Liver (tissue), 8 donors: ENCODE measurements at regions not wholly inside any gene's neighbourhood (a gene's known extent, or its start where the extent isn't known, plus 50 kb on each side); places are given as distances from the start of the nearest gene placed in this dataset.

ENCODE experiments used
- DNase-seq: peaks from one replicate; pipeline ENCODE4 v3.0.0-alpha.2; 2017; ENCODE audit warnings: low spot score
- H3K27ac ChIP-seq, 2 donors: one replicate each; pipeline ENCODE4 v1.7.0; 2013; ENCODE audit warnings: inconsistent platforms in 2 of 2, low read length in 2 of 2, control low read depth in 1 of 2, low read depth in 1 of 2, mild to moderate bottlenecking in 1 of 2
- H3K27me3 ChIP-seq, 4 donors: one replicate each; pipeline versions ENCODE4 v1.6.1 to v1.7.0; 2013; ENCODE audit warnings: low read length in 3 of 4, inconsistent platforms in 1 of 4, mild to moderate bottlenecking in 1 of 4, moderate library complexity in 1 of 4; ENCODE audit not compliant: control insufficient read depth in 4 of 4, insufficient read depth in 4 of 4
- H3K36me3 ChIP-seq, 4 donors: one replicate each; pipeline versions ENCODE4 v1.6.1 to v1.7.0; 2013; ENCODE audit warnings: low read length in 3 of 4, mild to moderate bottlenecking in 3 of 4, low read depth in 1 of 4, moderate library complexity in 1 of 4; ENCODE audit not compliant: control insufficient read depth in 4 of 4, insufficient read depth in 3 of 4
- H3K4me1 ChIP-seq, 4 donors: one replicate each; pipeline versions ENCODE4 v1.6.1 to v1.7.0; 2013; ENCODE audit warnings: low read length in 3 of 4, mild to moderate bottlenecking in 3 of 4, moderate library complexity in 1 of 4; ENCODE audit not compliant: control insufficient read depth in 4 of 4, insufficient read depth in 4 of 4
- H3K4me3 ChIP-seq, 3 donors: one replicate each; pipeline versions ENCODE4 v1.6.1 to v1.7.0; 2013; ENCODE audit warnings: low read length in 3 of 3, control low read depth in 1 of 3, low read depth in 1 of 3, mild to moderate bottlenecking in 1 of 3
- H3K9ac ChIP-seq, 2 donors: one replicate each; pipeline ENCODE4 v1.7.0; 2013; ENCODE audit warnings: low read length in 2 of 2, mild to moderate bottlenecking in 2 of 2, moderate library complexity in 2 of 2, control low read depth in 1 of 2, low read depth in 1 of 2
- H3K9me3 ChIP-seq, 4 donors: one replicate each; pipeline versions ENCODE4 v1.6.1 to v1.7.0; 2013; ENCODE audit warnings: low read length in 3 of 4; ENCODE audit not compliant: control insufficient read depth in 4 of 4
- EGR1 ChIP-seq, 2 donors: IDR thresholded peaks; 2 replicates each; pipeline ENCODE4 v1.6.1; 2016 to 2018; ENCODE audit warnings: antibody characterized with exemption in 2 of 2, low read depth in 2 of 2
- FOXA1 ChIP-seq: IDR thresholded peaks from 2 replicates; pipeline ENCODE4 v1.6.1; 2016; ENCODE audit warnings: antibody characterized with exemption
- FOXA2 ChIP-seq: IDR thresholded peaks from 2 replicates; pipeline ENCODE4 v1.6.1; 2016; ENCODE audit warnings: antibody characterized with exemption
- GABPA ChIP-seq, 2 donors: IDR thresholded peaks in 1 of 2; conservative IDR thresholded peaks in 1 of 2; 2 replicates each; pipeline ENCODE4 v1.6.1; 2016; ENCODE audit warnings: antibody characterized with exemption in 2 of 2, mild to moderate bottlenecking in 1 of 2, moderate library complexity in 1 of 2
- HNF4A ChIP-seq, 2 donors: conservative IDR thresholded peaks; 2 replicates each; pipeline ENCODE4 v1.6.1; 2016; ENCODE audit warnings: antibody characterized with exemption in 2 of 2, mild to moderate bottlenecking in 2 of 2
- HNF4G ChIP-seq: IDR thresholded peaks from 2 replicates; pipeline ENCODE4 v1.6.1; 2016; ENCODE audit warnings: antibody characterized with exemption
- JUND ChIP-seq, 2 donors: IDR thresholded peaks; 2 replicates each; pipeline ENCODE4 v1.6.1; 2016; ENCODE audit warnings: antibody characterized with exemption in 2 of 2
- MAX ChIP-seq: IDR thresholded peaks from 2 replicates; pipeline ENCODE4 v1.6.1; 2016; ENCODE audit warnings: antibody characterized with exemption
- NR2F2 ChIP-seq: IDR thresholded peaks from 2 replicates; pipeline ENCODE4 v1.6.1; 2016; ENCODE audit warnings: antibody characterized with exemption
- RAD21 ChIP-seq, 2 donors: IDR thresholded peaks; 2 replicates each; pipeline ENCODE4 v1.6.1; 2016; ENCODE audit warnings: antibody characterized with exemption in 2 of 2, mild to moderate bottlenecking in 2 of 2
- RXRA ChIP-seq, 2 donors: IDR thresholded peaks; 2 replicates each; pipeline ENCODE4 v1.6.1; 2017 to 2018; ENCODE audit warnings: antibody characterized with exemption in 2 of 2, mild to moderate bottlenecking in 1 of 2
- SP1 ChIP-seq: IDR thresholded peaks from 2 replicates; pipeline ENCODE4 v1.6.1; 2018; ENCODE audit warnings: antibody characterized with exemption, mild to moderate bottlenecking
- TAF1 ChIP-seq: conservative IDR thresholded peaks from 2 replicates; pipeline ENCODE4 v1.6.1; 2016; ENCODE audit warnings: antibody characterized with exemption, mild to moderate bottlenecking
- YY1 ChIP-seq: IDR thresholded peaks from 2 replicates; pipeline ENCODE4 v1.6.1; 2016; ENCODE audit warnings: antibody characterized with exemption, mild to moderate bottlenecking
- WGBS: extraction: QIAGEN DNeasy Blood & Tissue Kit; methylation state at CpG from one replicate; pipeline ENCODE4 v1.1.7; 2013; 5-methylcytosine and 5-hydroxymethylcytosine counted together
- TF ChIP-seq, protein P1 (sequence below): IDR thresholded peaks from 2 replicates; pipeline ENCODE4 v1.6.1; 2016; ENCODE audit warnings: antibody characterized with exemption
- TF ChIP-seq, protein P2 (sequence below): IDR thresholded peaks from 2 replicates; pipeline ENCODE4 v1.6.1; 2016; ENCODE audit warnings: antibody characterized with exemption
- TF ChIP-seq, protein P3 (sequence below): fragments of 150-350 bp; IDR thresholded peaks from 2 replicates; pipeline ENCODE4 v1.5.1; 2017; ENCODE audit warnings: improper control_type of control experiment, low read depth, low read length; ENCODE audit not compliant: missing input control
- TF ChIP-seq, protein P4 (sequence below): IDR thresholded peaks from 2 replicates; pipeline ENCODE4 v1.6.1; 2016; ENCODE audit warnings: antibody characterized with exemption, mild to moderate bottlenecking
- donor health status: healthy.
- donor health status: healthy.
- donor health status: healthy.
- donor health status: healthy.
- donor health status: healthy.

DNA sequence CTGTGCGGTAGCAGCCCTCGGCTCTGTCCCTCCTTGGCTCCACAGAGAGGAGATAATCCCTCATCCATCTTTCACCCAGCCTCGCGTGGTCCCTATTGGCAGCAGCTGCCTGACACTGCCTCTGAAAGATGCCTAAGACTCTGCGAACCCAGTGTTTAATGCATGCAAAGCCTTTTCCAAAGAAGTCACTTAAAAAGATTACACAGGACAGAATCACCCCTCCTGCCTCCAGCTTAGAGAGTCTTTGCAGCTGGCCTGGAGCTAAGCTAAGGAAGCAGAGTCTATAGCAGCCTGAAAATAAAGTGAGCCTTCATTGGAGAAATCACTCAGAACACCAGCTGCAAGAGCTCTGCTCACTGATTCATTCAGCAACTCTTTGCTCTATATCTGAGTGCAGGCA is 247.2 kb downstream of the SHQ1 start:
- Histone ChIP-seq H3K9ac (no peak overlapping the region), H3K4me3 (no peak overlapping the region), H3K36me3 (no peaks in the 10 kb centered on the region), H3K9me3 (no peaks in the 10 kb centered on the region), H3K27me3 (no peaks in the 10 kb centered on the region), H3K27ac (no peak overlapping the region), H3K4me1 (no peaks in the 10 kb centered on the region)
- 91% methylated on average over 5 of the region's 5 CpGs for WGBS
- TF ChIP-seq FOXA2 (no peak), YY1 (no peak), HNF4G (no peak), EGR1 (IDR thresholded peaks at IDR 0.05; ENCODE audit: low read depth in 2 of 2) (no peak), JUND (IDR thresholded peaks at IDR 0.05) (no peak), MAX (no peak), SP1 (no peak), NR2F2 (no peak), FOXA1 (no peak), RXRA (IDR thresholded peaks at IDR 0.05) (no peak), RAD21 (IDR thresholded peaks at IDR 0.05) (no peak), TAF1 (no peak), GABPA (IDR thresholded peaks at IDR 0.05 in 1 of 2, conservative IDR thresholded peaks at IDR 0.05 in 1 of 2) (no peak), HNF4A (conservative IDR thresholded peaks at IDR 0.05) (no peak)
- TF ChIP-seq, protein P1, sequence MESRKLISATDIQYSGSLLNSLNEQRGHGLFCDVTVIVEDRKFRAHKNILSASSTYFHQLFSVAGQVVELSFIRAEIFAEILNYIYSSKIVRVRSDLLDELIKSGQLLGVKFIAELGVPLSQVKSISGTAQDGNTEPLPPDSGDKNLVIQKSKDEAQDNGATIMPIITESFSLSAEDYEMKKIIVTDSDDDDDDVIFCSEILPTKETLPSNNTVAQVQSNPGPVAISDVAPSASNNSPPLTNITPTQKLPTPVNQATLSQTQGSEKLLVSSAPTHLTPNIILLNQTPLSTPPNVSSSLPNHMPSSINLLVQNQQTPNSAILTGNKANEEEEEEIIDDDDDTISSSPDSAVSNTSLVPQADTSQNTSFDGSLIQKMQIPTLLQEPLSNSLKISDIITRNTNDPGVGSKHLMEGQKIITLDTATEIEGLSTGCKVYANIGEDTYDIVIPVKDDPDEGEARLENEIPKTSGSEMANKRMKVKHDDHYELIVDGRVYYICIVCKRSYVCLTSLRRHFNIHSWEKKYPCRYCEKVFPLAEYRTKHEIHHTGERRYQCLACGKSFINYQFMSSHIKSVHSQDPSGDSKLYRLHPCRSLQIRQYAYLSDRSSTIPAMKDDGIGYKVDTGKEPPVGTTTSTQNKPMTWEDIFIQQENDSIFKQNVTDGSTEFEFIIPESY: no peak
- TF ChIP-seq, protein P2, sequence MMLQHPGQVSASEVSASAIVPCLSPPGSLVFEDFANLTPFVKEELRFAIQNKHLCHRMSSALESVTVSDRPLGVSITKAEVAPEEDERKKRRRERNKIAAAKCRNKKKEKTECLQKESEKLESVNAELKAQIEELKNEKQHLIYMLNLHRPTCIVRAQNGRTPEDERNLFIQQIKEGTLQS: no peak
- TF ChIP-seq, protein P3, sequence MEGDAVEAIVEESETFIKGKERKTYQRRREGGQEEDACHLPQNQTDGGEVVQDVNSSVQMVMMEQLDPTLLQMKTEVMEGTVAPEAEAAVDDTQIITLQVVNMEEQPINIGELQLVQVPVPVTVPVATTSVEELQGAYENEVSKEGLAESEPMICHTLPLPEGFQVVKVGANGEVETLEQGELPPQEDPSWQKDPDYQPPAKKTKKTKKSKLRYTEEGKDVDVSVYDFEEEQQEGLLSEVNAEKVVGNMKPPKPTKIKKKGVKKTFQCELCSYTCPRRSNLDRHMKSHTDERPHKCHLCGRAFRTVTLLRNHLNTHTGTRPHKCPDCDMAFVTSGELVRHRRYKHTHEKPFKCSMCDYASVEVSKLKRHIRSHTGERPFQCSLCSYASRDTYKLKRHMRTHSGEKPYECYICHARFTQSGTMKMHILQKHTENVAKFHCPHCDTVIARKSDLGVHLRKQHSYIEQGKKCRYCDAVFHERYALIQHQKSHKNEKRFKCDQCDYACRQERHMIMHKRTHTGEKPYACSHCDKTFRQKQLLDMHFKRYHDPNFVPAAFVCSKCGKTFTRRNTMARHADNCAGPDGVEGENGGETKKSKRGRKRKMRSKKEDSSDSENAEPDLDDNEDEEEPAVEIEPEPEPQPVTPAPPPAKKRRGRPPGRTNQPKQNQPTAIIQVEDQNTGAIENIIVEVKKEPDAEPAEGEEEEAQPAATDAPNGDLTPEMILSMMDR: no peak
- TF ChIP-seq, protein P4, sequence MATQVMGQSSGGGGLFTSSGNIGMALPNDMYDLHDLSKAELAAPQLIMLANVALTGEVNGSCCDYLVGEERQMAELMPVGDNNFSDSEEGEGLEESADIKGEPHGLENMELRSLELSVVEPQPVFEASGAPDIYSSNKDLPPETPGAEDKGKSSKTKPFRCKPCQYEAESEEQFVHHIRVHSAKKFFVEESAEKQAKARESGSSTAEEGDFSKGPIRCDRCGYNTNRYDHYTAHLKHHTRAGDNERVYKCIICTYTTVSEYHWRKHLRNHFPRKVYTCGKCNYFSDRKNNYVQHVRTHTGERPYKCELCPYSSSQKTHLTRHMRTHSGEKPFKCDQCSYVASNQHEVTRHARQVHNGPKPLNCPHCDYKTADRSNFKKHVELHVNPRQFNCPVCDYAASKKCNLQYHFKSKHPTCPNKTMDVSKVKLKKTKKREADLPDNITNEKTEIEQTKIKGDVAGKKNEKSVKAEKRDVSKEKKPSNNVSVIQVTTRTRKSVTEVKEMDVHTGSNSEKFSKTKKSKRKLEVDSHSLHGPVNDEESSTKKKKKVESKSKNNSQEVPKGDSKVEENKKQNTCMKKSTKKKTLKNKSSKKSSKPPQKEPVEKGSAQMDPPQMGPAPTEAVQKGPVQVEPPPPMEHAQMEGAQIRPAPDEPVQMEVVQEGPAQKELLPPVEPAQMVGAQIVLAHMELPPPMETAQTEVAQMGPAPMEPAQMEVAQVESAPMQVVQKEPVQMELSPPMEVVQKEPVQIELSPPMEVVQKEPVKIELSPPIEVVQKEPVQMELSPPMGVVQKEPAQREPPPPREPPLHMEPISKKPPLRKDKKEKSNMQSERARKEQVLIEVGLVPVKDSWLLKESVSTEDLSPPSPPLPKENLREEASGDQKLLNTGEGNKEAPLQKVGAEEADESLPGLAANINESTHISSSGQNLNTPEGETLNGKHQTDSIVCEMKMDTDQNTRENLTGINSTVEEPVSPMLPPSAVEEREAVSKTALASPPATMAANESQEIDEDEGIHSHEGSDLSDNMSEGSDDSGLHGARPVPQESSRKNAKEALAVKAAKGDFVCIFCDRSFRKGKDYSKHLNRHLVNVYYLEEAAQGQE: no peak
- no peak for DNase-seq
